ENCODE measurements at regions not wholly inside any gene's neighbourhood (a gene's known extent, or its start where the extent isn't known, plus 50 kb on each side); places are given as distances from the start of the nearest gene placed in this dataset.

GRCh38 chr5:32984851-32985610 is 273.9 kb downstream of the NPR3 start:
- TF ChIP-seq, protein P1, sequence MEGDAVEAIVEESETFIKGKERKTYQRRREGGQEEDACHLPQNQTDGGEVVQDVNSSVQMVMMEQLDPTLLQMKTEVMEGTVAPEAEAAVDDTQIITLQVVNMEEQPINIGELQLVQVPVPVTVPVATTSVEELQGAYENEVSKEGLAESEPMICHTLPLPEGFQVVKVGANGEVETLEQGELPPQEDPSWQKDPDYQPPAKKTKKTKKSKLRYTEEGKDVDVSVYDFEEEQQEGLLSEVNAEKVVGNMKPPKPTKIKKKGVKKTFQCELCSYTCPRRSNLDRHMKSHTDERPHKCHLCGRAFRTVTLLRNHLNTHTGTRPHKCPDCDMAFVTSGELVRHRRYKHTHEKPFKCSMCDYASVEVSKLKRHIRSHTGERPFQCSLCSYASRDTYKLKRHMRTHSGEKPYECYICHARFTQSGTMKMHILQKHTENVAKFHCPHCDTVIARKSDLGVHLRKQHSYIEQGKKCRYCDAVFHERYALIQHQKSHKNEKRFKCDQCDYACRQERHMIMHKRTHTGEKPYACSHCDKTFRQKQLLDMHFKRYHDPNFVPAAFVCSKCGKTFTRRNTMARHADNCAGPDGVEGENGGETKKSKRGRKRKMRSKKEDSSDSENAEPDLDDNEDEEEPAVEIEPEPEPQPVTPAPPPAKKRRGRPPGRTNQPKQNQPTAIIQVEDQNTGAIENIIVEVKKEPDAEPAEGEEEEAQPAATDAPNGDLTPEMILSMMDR (IDR thresholded peaks at IDR 0.05; ENCODE audit: poor library complexity, severe bottlenecking): no peak
- TF ChIP-seq EZH2 (IDR thresholded peaks at IDR 0.05; ENCODE audit: borderline replicate concordance, insufficient read depth, low read length, poor library complexity, severe bottlenecking): no peak
- no peak for TF ChIP-seq TAF1 (IDR thresholded peaks at IDR 0.05; ENCODE audit: low read depth)
- no peak for TF ChIP-seq RAD21 (conservative IDR thresholded peaks at IDR 0.05)
- TF ChIP-seq REST (IDR thresholded peaks at IDR 0.05; ENCODE audit: borderline replicate concordance): no peak
- TF ChIP-seq MXI1 (conservative IDR thresholded peaks at IDR 0.05; ENCODE audit: poor library complexity, severe bottlenecking): no peak
- TF ChIP-seq POLR2AphosphoS5 (IDR thresholded peaks at IDR 0.05): no peak
- TF ChIP-seq EP300 (conservative IDR thresholded peaks at IDR 0.05; ENCODE audit: poor library complexity, severe bottlenecking): no peak
- no peak for TF ChIP-seq SMC3 (conservative IDR thresholded peaks at IDR 0.05; ENCODE audit: poor library complexity)

Measured in neural cell (in vitro differentiated cells).